ENCODE measurements at regions not wholly inside any gene's neighbourhood (a gene's known extent, or its start where the extent isn't known, plus 50 kb on each side); places are given as distances from the start of the nearest gene placed in this dataset.
"Not testable (repeated sequence)": the region's sequence is repeated elsewhere in the genome, so short reads cannot be mapped to it uniquely, and the experiment has no call there.

DNA sequence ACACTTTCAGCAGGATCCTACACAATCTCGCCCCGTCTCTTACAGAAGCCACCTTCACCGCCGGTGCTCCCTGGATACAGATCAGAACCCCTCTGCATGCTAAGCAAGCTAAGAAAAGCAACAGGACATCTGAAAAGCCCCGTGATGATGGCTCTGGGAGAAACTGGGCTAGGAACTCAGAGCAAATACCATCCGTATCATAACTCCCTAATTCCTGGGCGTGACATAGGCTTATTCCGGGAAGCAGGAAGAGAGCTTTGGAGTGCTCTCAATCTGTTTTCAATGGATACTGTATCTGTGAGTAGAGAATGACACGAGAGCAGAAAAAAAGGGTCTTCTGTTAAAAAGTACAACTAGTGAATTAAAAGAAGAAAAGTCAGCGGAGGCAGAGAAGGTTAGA is 121.6 kb downstream of the SPP2 start:
- no peaks in the 10 kb centered on the region for H3K27me3 ChIP-seq
- no peaks in the 10 kb centered on the region for H3K36me3 ChIP-seq
- no peak for DNase-seq (ENCODE audit: low spot score)
- H3K27ac ChIP-seq = peak overlapping the region in 1 of 2 donors; percentile 62
- no peaks in the 10 kb centered on the region for H3K9me3 ChIP-seq
- peak overlapping the region; percentile 4 to 9 for H3K4me3 ChIP-seq
- H3K4me1 ChIP-seq = peaks cover 0 to 10% of the 10 kb centered on the region in 2 donors
- TF ChIP-seq, protein P1, sequence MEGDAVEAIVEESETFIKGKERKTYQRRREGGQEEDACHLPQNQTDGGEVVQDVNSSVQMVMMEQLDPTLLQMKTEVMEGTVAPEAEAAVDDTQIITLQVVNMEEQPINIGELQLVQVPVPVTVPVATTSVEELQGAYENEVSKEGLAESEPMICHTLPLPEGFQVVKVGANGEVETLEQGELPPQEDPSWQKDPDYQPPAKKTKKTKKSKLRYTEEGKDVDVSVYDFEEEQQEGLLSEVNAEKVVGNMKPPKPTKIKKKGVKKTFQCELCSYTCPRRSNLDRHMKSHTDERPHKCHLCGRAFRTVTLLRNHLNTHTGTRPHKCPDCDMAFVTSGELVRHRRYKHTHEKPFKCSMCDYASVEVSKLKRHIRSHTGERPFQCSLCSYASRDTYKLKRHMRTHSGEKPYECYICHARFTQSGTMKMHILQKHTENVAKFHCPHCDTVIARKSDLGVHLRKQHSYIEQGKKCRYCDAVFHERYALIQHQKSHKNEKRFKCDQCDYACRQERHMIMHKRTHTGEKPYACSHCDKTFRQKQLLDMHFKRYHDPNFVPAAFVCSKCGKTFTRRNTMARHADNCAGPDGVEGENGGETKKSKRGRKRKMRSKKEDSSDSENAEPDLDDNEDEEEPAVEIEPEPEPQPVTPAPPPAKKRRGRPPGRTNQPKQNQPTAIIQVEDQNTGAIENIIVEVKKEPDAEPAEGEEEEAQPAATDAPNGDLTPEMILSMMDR (IDR thresholded peaks at IDR 0.05) = no peak

DNA sequence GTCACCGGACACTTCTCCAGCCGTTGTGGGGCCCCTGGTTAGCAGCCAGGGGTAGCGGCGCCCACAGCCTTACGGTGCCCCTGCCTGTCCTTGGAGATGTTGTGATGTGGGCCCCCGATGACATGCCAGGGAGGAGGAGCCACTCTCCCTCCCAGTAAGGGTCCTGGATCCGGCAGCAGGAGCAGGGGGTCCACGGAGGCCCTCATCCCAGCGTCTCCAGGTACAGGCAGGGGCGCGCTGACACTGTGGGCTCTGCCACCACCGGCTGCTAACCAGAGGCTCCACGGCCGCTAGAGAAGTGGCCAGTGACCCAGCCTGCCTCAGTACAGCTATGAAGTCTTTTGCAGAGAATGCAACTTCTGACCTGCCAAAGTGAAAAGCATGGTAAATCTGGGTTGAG is 121.2 kb downstream of the SPP2 start:
- TF ChIP-seq, protein P1 (IDR thresholded peaks at IDR 0.05) = no peak
- H3K9me3 ChIP-seq = no peaks in the 10 kb centered on the region
- peak overlapping the region in 1 of 2 donors; percentile 4 for H3K4me3 ChIP-seq
- no peaks in the 10 kb centered on the region for H3K36me3 ChIP-seq
- DNase-seq (ENCODE audit: low spot score) = no peak
- peak overlapping the region in 1 of 2 donors; percentile 62 for H3K27ac ChIP-seq
- no peaks in the 10 kb centered on the region for H3K27me3 ChIP-seq
- peaks cover 0 to 10% of the 10 kb centered on the region in 2 donors for H3K4me1 ChIP-seq

DNA sequence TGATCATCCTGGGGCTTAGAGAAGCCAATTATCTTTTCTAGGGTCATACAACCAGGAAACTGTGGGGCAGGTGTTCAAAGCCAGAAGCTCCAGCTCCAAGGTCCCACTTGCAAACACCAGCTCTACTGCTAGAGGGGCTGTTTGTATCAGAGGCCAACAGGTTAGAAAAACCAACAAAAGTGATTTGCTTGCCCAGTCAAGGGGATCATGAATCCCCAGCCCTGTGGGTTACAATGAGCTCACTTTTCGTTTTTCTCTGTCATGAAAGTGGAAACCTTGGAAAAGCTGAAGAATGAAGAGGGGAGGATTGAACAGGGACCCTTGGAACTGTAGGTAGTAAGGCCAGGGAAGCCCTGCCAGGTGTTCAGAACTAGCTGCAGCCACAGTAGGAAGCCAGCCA is 119.2 kb downstream of the SPP2 start:
- TF ChIP-seq, protein P1 (IDR thresholded peaks at IDR 0.05) = no peak
- no peaks in the 10 kb centered on the region for H3K9me3 ChIP-seq
- DNase-seq (ENCODE audit: low spot score) = no peak
- peaks cover 0 to 10% of the 10 kb centered on the region in 2 donors for H3K4me1 ChIP-seq
- H3K27ac ChIP-seq = no peak overlapping the region
- no peaks in the 10 kb centered on the region for H3K27me3 ChIP-seq
- H3K36me3 ChIP-seq = no peaks in the 10 kb centered on the region
- no peak overlapping the region for H3K4me3 ChIP-seq

DNA sequence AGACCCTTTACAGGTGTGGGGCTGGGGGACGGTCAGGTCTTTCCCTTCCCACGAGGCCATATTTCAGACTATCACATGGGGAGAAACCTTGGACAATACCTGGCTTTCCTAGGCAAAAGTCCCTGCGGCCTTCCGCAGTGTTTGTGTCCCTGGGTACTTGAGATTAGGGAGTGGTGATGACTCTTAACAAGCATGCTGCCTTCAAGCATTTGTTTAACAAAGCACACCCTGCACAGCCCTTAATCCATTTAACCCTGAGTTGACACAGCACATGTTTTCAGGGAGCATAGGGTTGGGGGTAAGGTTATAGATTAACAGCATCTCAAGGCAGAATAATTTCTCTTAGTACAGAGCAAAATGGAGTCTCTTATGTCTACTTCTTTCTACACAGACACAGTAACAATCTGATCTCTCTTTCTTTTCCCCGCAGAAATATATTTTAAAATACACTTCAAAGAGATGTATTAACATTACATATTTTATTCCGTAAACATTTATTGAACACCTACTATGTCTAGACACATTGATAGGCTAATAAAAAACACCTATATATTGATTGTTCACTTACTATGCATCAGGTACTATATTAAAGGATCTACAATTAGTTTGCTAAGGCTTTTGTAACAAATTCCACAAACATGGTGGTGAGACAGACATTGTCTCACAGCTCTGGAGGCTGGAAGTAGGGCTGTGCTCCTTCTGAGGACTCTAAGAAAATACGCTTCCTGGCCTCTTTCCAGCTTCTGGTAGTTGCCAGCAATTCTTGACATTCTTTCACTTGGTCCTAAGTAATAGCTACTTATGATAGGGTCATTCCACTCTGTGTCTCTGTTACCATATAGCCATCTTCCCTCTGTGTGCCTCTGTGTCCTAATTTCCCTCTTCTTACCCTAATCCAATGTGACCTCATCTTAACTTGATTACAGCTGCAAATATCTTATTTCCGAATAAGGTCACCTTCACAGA is 118.4 kb downstream of the SPP2 start:
- not testable (repeated sequence) for H3K27ac ChIP-seq; H3K36me3 ChIP-seq; H3K27me3 ChIP-seq; H3K9me3 ChIP-seq; H3K4me3 ChIP-seq; DNase-seq (ENCODE audit: low spot score)
- peaks cover 0 to 10% of the 10 kb centered on the region in 2 donors for H3K4me1 ChIP-seq

DNA sequence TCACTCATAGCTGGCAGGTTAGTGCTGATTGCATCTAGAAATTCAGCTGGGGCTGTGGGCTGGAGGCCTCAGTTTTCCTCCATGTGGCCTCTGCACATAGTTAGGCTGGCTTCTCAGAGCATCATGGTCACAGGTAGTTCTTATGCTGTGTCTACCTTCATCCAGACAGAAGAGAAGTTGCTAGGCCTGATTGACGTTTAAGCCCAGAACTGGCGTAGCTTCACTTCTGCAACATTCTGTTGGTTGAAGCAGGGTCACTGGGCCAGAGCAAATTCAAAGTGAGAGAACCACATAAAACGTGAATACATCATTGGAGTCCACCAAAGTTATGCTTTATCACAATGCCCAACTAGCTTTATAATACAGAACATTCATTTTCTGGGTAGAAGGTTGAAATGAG is 116.0 kb downstream of the SPP2 start:
- H3K27ac ChIP-seq = no peak overlapping the region
- no peak for DNase-seq (ENCODE audit: low spot score)
- no peak overlapping the region for H3K4me3 ChIP-seq
- peaks cover 0 to under 1% of the 10 kb centered on the region in 2 donors for H3K4me1 ChIP-seq
- no peaks in the 10 kb centered on the region for H3K27me3 ChIP-seq
- no peaks in the 10 kb centered on the region for H3K36me3 ChIP-seq
- H3K9me3 ChIP-seq = no peaks in the 10 kb centered on the region
- TF ChIP-seq, protein P1 (IDR thresholded peaks at IDR 0.05) = no peak

DNA sequence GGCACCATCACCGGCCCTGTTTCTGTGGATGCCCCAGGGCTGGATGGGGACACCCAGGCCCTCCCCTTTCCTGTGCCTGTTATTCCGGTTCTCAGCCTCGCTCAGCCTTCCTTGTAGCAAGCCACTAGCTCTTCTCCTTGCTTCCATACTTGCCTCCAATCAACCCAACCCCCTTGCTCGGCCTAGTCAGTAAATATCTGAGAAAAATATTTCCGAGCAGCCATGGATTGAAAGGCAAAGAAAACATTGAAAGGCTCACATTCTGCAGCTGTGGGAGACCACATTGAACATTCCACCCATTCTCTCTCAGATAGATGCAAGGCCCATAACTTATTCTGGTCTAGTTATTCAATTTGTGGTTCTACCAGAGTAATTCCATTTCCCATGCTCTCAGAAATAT is 114.9 kb downstream of the SPP2 start:
- no peaks in the 10 kb centered on the region for H3K36me3 ChIP-seq
- no peaks in the 10 kb centered on the region for H3K9me3 ChIP-seq
- no peak overlapping the region for H3K4me3 ChIP-seq
- no peak for DNase-seq (ENCODE audit: low spot score)
- no peaks in the 10 kb centered on the region for H3K27me3 ChIP-seq
- TF ChIP-seq, protein P1 (IDR thresholded peaks at IDR 0.05) = no peak
- no peak overlapping the region for H3K27ac ChIP-seq
- H3K4me1 ChIP-seq = no peaks in the 10 kb centered on the region

Data from right atrium auricular region (tissue), 2 donors.